ENCODE measurements at regions not wholly inside any gene's neighbourhood (a gene's known extent, or its start where the extent isn't known, plus 50 kb on each side); places are given as distances from the start of the nearest gene placed in this dataset.

DNA sequence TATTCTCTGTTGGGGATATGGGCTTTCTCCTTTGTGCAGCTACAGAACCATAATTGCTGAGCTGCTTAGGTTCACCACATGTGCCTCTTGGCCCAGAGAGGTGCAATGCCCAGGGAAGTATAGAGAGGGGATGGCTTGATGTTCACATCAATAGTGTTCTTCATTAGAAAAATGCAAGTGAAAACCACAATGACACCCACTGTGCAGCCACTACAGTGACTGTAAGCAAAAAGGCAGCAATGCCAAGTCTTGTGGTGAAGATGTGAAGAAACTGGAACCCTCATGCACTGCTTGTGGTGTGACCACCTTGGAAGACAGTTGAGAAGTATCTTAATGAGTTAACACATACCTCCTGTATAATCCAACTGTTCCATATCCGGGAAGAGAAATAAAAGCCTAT is 318.9 kb upstream of the ZMIZ1 start:
- Histone ChIP-seq H3K9ac (ENCODE audit: low read length) (no peak overlapping the region), H3K36me3 (ENCODE audit: control insufficient read depth, insufficient read depth, low read length) (no peaks in the 10 kb centered on the region), H3K27ac (ENCODE audit: low read depth, low read length) (no peak overlapping the region), H2BK5ac (ENCODE audit: low read length) (no peak overlapping the region), H3K4ac (ENCODE audit: low read depth, low read length) (no peak overlapping the region), H2BK15ac (replicated peaks; ENCODE audit: low read depth) (no peak overlapping the region), H3K79me2 (ENCODE audit: control insufficient read depth, insufficient read depth, low read length) (no peaks in the 10 kb centered on the region), H3K79me1 (ENCODE audit: low read length) (no peaks in the 10 kb centered on the region), H3K4me2 (ENCODE audit: low read length) (no peak overlapping the region), H4K5ac (ENCODE audit: low read length) (no peak overlapping the region), H3K27me3 (ENCODE audit: insufficient read depth, low read length, poor library complexity) (no peaks in the 10 kb centered on the region), H2BK120ac (ENCODE audit: low read depth, low read length) (no peak overlapping the region), H3K23ac (ENCODE audit: low read length) (no peak overlapping the region), H2AK5ac (ENCODE audit: low read length) (no peak overlapping the region), H4K8ac (ENCODE audit: low read depth, low read length) (no peak overlapping the region), H3K4me3 (ENCODE audit: low read length) (no peak overlapping the region), H3K4me1 (ENCODE audit: control insufficient read depth, low read depth, low read length) (peaks cover 3% of the 10 kb centered on the region), H3K18ac (ENCODE audit: low read length) (no peak overlapping the region), H3K56ac (ENCODE audit: low read length) (no peak overlapping the region)
- no peak for DNase-seq
- WGBS (ENCODE audit: extremely low coverage, insufficient coverage, low lambda C conversion rate), result no CpG with 5 or more reads among the region's 1 CpG

DNA sequence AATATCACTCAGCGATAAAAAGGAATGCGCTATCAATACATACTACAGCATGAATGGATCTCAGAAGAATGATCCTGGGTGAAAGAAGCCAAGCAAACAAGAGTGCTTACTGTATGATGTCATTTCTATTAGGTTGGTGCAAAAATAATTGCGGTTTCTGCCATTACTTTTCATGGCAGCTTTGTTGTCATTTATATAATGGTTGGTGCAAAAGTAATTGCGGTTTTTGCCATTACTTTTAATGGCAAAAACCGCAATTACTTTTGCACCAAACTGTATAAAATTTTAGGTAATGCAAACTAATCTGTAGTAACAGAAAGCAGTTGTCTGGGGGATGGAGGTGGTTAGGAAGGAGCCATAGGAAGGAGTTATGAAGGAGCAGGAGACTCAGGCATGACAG is 318.3 kb upstream of the ZMIZ1 start:
- no CpG with 5 or more reads among the region's 5 CpGs for WGBS (ENCODE audit: extremely low coverage, insufficient coverage, low lambda C conversion rate)
- H2BK5ac ChIP-seq (ENCODE audit: low read length), result no peak overlapping the region

DNA sequence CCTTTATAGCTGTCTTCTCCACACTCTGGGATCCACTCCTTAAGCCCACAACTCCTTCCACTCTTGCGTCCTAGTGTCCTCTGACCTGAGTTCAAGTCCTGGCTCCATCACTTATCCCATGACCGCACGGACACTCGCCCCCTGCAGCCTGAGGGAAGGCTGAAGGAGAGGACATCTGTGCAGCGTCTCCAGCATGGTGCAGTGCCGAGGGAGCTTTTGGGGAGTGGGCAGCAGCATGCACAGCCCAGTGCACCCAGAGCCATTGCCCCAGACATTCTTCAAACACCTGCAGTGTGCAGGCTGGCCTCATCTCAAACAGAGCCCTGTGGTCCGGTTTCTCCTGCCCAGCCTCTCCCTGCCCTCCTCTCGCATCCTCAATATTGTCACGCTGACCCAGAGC is 317.1 kb upstream of the ZMIZ1 start:
- Histone ChIP-seq H2BK120ac (ENCODE audit: low read depth, low read length) (no peak overlapping the region), H2AK5ac (ENCODE audit: low read length) (no peak overlapping the region), H3K23ac (ENCODE audit: low read length) (no peak overlapping the region), H3K18ac (ENCODE audit: low read length) (no peak overlapping the region), H2BK15ac (replicated peaks; ENCODE audit: low read depth) (no peak overlapping the region), H3K9ac (ENCODE audit: low read length) (no peak overlapping the region), H3K36me3 (ENCODE audit: control insufficient read depth, insufficient read depth, low read length) (no peaks in the 10 kb centered on the region), H3K4me3 (ENCODE audit: low read length) (no peak overlapping the region), H3K4me1 (ENCODE audit: control insufficient read depth, low read depth, low read length) (no peaks in the 10 kb centered on the region), H4K8ac (ENCODE audit: low read depth, low read length) (no peak overlapping the region), H3K56ac (ENCODE audit: low read length) (no peak overlapping the region), H3K27me3 (ENCODE audit: insufficient read depth, low read length, poor library complexity) (no peaks in the 10 kb centered on the region), H3K79me1 (ENCODE audit: low read length) (no peaks in the 10 kb centered on the region), H2BK5ac (ENCODE audit: low read length) (no peak overlapping the region), H3K27ac (ENCODE audit: low read depth, low read length) (no peak overlapping the region), H3K4ac (ENCODE audit: low read depth, low read length) (no peak overlapping the region), H4K5ac (ENCODE audit: low read length) (no peak overlapping the region), H3K79me2 (ENCODE audit: control insufficient read depth, insufficient read depth, low read length) (no peaks in the 10 kb centered on the region), H3K4me2 (ENCODE audit: low read length) (no peak overlapping the region)
- no peak for DNase-seq
- WGBS (ENCODE audit: extremely low coverage, insufficient coverage, low lambda C conversion rate), result no CpG with 5 or more reads among the region's 9 CpGs

More for the DNA sequence above, 318.3 kb upstream of the ZMIZ1 start:
- Histone ChIP-seq H3K4me1 (ENCODE audit: control insufficient read depth, low read depth, low read length) (peaks cover 3% of the 10 kb centered on the region), H4K5ac (ENCODE audit: low read length) (no peak overlapping the region), H3K18ac (ENCODE audit: low read length) (no peak overlapping the region), H3K36me3 (ENCODE audit: control insufficient read depth, insufficient read depth, low read length) (no peaks in the 10 kb centered on the region), H3K23ac (ENCODE audit: low read length) (no peak overlapping the region), H3K27me3 (ENCODE audit: insufficient read depth, low read length, poor library complexity) (no peaks in the 10 kb centered on the region), H3K9ac (ENCODE audit: low read length) (no peak overlapping the region), H3K56ac (ENCODE audit: low read length) (no peak overlapping the region), H2BK15ac (replicated peaks; ENCODE audit: low read depth) (no peak overlapping the region), H2BK120ac (ENCODE audit: low read depth, low read length) (no peak overlapping the region), H3K79me1 (ENCODE audit: low read length) (no peaks in the 10 kb centered on the region), H3K4me2 (ENCODE audit: low read length) (no peak overlapping the region), H2AK5ac (ENCODE audit: low read length) (no peak overlapping the region), H3K27ac (ENCODE audit: low read depth, low read length) (no peak overlapping the region), H3K4ac (ENCODE audit: low read depth, low read length) (no peak overlapping the region), H4K8ac (ENCODE audit: low read depth, low read length) (no peak overlapping the region), H3K4me3 (ENCODE audit: low read length) (no peak overlapping the region), H3K79me2 (ENCODE audit: control insufficient read depth, insufficient read depth, low read length) (no peaks in the 10 kb centered on the region)
- DNase-seq, result no peak

DNA sequence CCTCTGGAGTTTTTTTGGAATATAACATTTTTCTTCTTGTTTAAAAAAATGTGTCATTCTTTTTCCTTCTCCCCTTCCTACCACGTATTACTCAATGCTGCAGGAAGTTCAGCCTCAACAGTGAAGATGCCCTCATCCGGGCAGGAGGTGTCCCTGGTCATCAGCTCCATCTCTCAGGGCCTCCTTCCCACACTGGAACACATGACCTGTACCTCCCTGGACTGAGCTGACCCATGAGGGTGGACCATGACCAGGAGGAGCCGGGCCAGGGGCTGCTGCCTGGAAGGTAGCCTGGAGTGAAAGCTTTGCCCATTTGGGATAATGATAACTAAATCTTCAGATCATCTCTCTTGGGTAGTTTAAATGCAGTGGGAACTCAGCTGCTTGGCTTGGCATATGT is 316.5 kb upstream of the ZMIZ1 start:
- DNase-seq, result no peak
- Histone ChIP-seq H3K79me2 (ENCODE audit: control insufficient read depth, insufficient read depth, low read length) (no peaks in the 10 kb centered on the region), H2AK5ac (ENCODE audit: low read length) (no peak overlapping the region), H3K27ac (ENCODE audit: low read depth, low read length) (no peak overlapping the region), H3K27me3 (ENCODE audit: insufficient read depth, low read length, poor library complexity) (no peaks in the 10 kb centered on the region), H3K4ac (ENCODE audit: low read depth, low read length) (no peak overlapping the region), H2BK120ac (ENCODE audit: low read depth, low read length) (no peak overlapping the region), H3K4me3 (ENCODE audit: low read length) (no peak overlapping the region), H3K36me3 (ENCODE audit: control insufficient read depth, insufficient read depth, low read length) (no peaks in the 10 kb centered on the region), H3K4me1 (ENCODE audit: control insufficient read depth, low read depth, low read length) (no peaks in the 10 kb centered on the region), H3K9ac (ENCODE audit: low read length) (no peak overlapping the region), H3K79me1 (ENCODE audit: low read length) (no peaks in the 10 kb centered on the region), H4K8ac (ENCODE audit: low read depth, low read length) (no peak overlapping the region), H3K56ac (ENCODE audit: low read length) (no peak overlapping the region), H2BK5ac (ENCODE audit: low read length) (no peak overlapping the region), H2BK15ac (replicated peaks; ENCODE audit: low read depth) (no peak overlapping the region), H3K18ac (ENCODE audit: low read length) (no peak overlapping the region), H3K4me2 (ENCODE audit: low read length) (no peak overlapping the region), H3K23ac (ENCODE audit: low read length) (no peak overlapping the region), H4K5ac (ENCODE audit: low read length) (no peak overlapping the region)
- WGBS (ENCODE audit: extremely low coverage, insufficient coverage, low lambda C conversion rate), result no CpG with 5 or more reads among the region's 3 CpGs

DNA sequence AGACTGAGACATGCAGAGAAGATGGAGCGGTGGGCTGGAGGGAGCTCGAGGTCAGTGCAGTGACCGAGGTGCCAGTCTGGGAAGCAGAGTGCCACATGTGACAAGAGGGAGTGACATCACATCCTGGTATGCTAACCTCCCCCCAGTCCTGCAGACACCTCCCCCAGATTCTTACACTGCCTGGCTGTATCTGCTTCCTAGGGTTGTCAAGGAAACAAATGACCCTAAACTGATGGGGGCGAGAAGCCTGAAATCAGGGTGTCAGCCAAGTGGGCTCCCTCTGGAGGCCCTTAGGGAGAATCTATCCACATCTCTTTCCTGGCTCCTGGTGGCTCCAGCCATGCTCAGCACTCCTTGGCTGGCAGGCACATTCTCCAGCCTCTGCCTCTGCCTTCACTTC is 316.1 kb upstream of the ZMIZ1 start:
- H3K27ac ChIP-seq (ENCODE audit: low read depth, low read length), result no peak overlapping the region
- DNase-seq, result peak; percentile 87
- no peak overlapping the region for H4K8ac ChIP-seq (ENCODE audit: low read depth, low read length)
- no peak overlapping the region for H2AK5ac ChIP-seq (ENCODE audit: low read length)
- no CpG with 5 or more reads among the region's 4 CpGs for WGBS (ENCODE audit: extremely low coverage, insufficient coverage, low lambda C conversion rate)
- no peaks in the 10 kb centered on the region for H3K79me1 ChIP-seq (ENCODE audit: low read length)
- no peak overlapping the region for H3K4ac ChIP-seq (ENCODE audit: low read depth, low read length)
- H3K4me3 ChIP-seq (ENCODE audit: low read length), result no peak overlapping the region
- H3K56ac ChIP-seq (ENCODE audit: low read length), result no peak overlapping the region
- H2BK15ac ChIP-seq (replicated peaks; ENCODE audit: low read depth), result no peak overlapping the region
- no peaks in the 10 kb centered on the region for H3K4me1 ChIP-seq (ENCODE audit: control insufficient read depth, low read depth, low read length)
- no peaks in the 10 kb centered on the region for H3K27me3 ChIP-seq (ENCODE audit: insufficient read depth, low read length, poor library complexity)
- no peak overlapping the region for H3K4me2 ChIP-seq (ENCODE audit: low read length)
- H3K18ac ChIP-seq (ENCODE audit: low read length), result no peak overlapping the region
- no peak overlapping the region for H4K5ac ChIP-seq (ENCODE audit: low read length)
- H3K79me2 ChIP-seq (ENCODE audit: control insufficient read depth, insufficient read depth, low read length), result no peaks in the 10 kb centered on the region
- no peak overlapping the region for H2BK5ac ChIP-seq (ENCODE audit: low read length)
- H2BK120ac ChIP-seq (ENCODE audit: low read depth, low read length), result no peak overlapping the region
- H3K36me3 ChIP-seq (ENCODE audit: control insufficient read depth, insufficient read depth, low read length), result no peaks in the 10 kb centered on the region
- no peak overlapping the region for H3K23ac ChIP-seq (ENCODE audit: low read length)
- no peak overlapping the region for H3K9ac ChIP-seq (ENCODE audit: low read length)

DNA sequence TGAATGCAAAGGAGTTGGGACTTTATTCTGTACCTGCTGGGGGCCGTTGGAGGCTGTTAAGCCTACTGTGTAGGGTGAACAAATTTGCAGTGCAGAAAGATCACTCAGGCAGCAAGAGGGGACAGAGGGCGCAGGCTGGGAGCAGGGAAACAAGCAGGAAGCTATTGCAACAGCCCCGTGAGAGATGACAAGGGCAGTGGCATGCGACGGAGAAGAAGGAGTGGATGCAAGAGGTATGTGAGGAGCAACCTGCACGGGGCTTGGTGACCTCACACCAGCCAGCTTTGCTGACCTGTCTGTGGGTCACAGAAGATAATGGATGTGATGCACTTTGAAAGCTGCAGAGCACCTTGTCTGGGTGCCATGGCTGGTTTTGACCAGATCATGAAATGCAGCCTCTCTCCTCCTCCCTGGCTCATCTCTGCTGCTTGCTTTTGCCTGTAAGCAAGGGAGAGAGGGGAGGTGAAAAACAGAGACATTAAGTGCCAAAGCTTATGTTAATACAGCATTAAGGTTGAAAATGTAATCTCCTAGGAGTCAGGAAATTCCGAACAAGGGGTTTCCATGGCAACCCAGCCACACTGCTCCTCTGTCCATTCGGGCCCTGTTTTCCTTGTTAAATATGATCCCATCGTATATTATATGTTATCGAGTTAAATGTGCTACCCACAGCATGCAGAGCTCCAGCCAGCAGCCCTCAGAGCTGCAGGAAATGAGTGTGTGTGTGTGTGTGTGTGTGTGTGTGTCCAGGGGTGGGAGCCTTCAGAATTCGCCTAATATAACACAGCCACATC is 314.3 kb upstream of the ZMIZ1 start:
- peak; percentile 42 for DNase-seq
- H3K79me1 ChIP-seq (ENCODE audit: low read length), result no peaks in the 10 kb centered on the region
- WGBS (ENCODE audit: extremely low coverage, insufficient coverage, low lambda C conversion rate), result no CpG with 5 or more reads among the region's 11 CpGs

More for the DNA sequence above, 314.3 kb upstream of the ZMIZ1 start:
- Histone ChIP-seq H3K79me2 (ENCODE audit: control insufficient read depth, insufficient read depth, low read length) (no peaks in the 10 kb centered on the region), H3K27me3 (ENCODE audit: insufficient read depth, low read length, poor library complexity) (no peaks in the 10 kb centered on the region), H3K4me1 (ENCODE audit: control insufficient read depth, low read depth, low read length) (no peaks in the 10 kb centered on the region), H4K8ac (ENCODE audit: low read depth, low read length) (no peak overlapping the region), H3K18ac (ENCODE audit: low read length) (no peak overlapping the region), H3K9ac (ENCODE audit: low read length) (no peak overlapping the region), H3K36me3 (ENCODE audit: control insufficient read depth, insufficient read depth, low read length) (no peaks in the 10 kb centered on the region), H2BK15ac (replicated peaks; ENCODE audit: low read depth) (no peak overlapping the region), H3K4ac (ENCODE audit: low read depth, low read length) (no peak overlapping the region), H2BK5ac (ENCODE audit: low read length) (no peak overlapping the region), H4K5ac (ENCODE audit: low read length) (no peak overlapping the region), H3K4me3 (ENCODE audit: low read length) (no peak overlapping the region), H3K23ac (ENCODE audit: low read length) (no peak overlapping the region), H2BK120ac (ENCODE audit: low read depth, low read length) (no peak overlapping the region), H2AK5ac (ENCODE audit: low read length) (no peak overlapping the region), H3K56ac (ENCODE audit: low read length) (no peak overlapping the region), H3K27ac (ENCODE audit: low read depth, low read length) (no peak overlapping the region), H3K4me2 (ENCODE audit: low read length) (no peak overlapping the region)

All from mesendoderm (in vitro differentiated cells).